GM18867 (cell line): ENCODE measurements at regions not wholly inside any gene's neighbourhood (a gene's known extent, or its start where the extent isn't known, plus 50 kb on each side); places are given as distances from the start of the nearest gene placed in this dataset.

Experiments
- ATAC-seq: cut with Tn5 transposase; IDR thresholded peaks from one replicate; pipeline ENCODE4 v1.9.1; 2021; ENCODE audit warnings: mild to moderate bottlenecking, moderate library complexity; ENCODE audit not compliant: unreplicated experiment

- no peak for ATAC-seq
Observed at GRCh38 chr5:165290535-165290934, 1785.1 kb downstream of the MAT2B start.

- ATAC-seq: no peak
Observed at GRCh38 chr5:165296401-165297130, 1791.1 kb downstream of the MAT2B start.

- ATAC-seq: no peak
Observed at GRCh38 chr5:165304193-165304827, 1798.9 kb downstream of the MAT2B start.

GRCh38 chr5:165305596-165305995, 1800.2 kb downstream of the MAT2B start:
- ATAC-seq: no peak

- no peak for ATAC-seq
Observed at GRCh38 chr5:165309446-165309845, 1804.0 kb downstream of the MAT2B start.

- ATAC-seq: no peak
Observed at GRCh38 chr5:165310031-165310430, 1804.6 kb downstream of the MAT2B start.

- ATAC-seq: no peak
Observed at GRCh38 chr5:165321912-165322311, 1816.5 kb downstream of the MAT2B start.

GRCh38 chr5:165325221-165325620, 1819.8 kb downstream of the MAT2B start:
- no peak for ATAC-seq

GRCh38 chr5:165327631-165328030, 1822.2 kb downstream of the MAT2B start:
- no peak for ATAC-seq

- ATAC-seq: no peak
Observed at GRCh38 chr5:165328846-165329245, 1823.4 kb downstream of the MAT2B start.

GRCh38 chr5:165333623-165334022, 1828.2 kb downstream of the MAT2B start:
- no peak for ATAC-seq

- ATAC-seq: no peak
Observed at GRCh38 chr5:165334201-165334600, 1828.8 kb downstream of the MAT2B start.

- no peak for ATAC-seq
Observed at GRCh38 chr5:165349735-165350134, 1844.3 kb downstream of the MAT2B start.

- no peak for ATAC-seq
Observed at GRCh38 chr5:165351342-165351741, 1845.9 kb downstream of the MAT2B start.

GRCh38 chr5:165360366-165360765, 1854.9 kb downstream of the MAT2B start:
- ATAC-seq: no peak

GRCh38 chr5:165360784-165361542, 1855.5 kb downstream of the MAT2B start:
- ATAC-seq: no peak

GRCh38 chr5:165370233-165370632, 1864.8 kb downstream of the MAT2B start:
- ATAC-seq: no peak

- no peak for ATAC-seq
Observed at GRCh38 chr5:165370794-165371193, 1865.4 kb downstream of the MAT2B start.

- ATAC-seq: no peak
Observed at GRCh38 chr5:165375201-165375600, 1869.8 kb downstream of the MAT2B start.

- ATAC-seq: no peak
Observed at GRCh38 chr5:165393839-165394238, 1888.4 kb downstream of the MAT2B start.

- no peak for ATAC-seq
Observed at GRCh38 chr5:165397516-165397915, 1892.1 kb downstream of the MAT2B start.

- no peak for ATAC-seq
Observed at GRCh38 chr5:165400086-165400485, 1894.7 kb downstream of the MAT2B start.
